ENCODE measurements at regions not wholly inside any gene's neighbourhood (a gene's known extent, or its start where the extent isn't known, plus 50 kb on each side); places are given as distances from the start of the nearest gene placed in this dataset.

- WGBS (ENCODE audit: low lambda C conversion rate): 13% methylated on average over 6 of the region's 6 CpGs
- BruUV-seq (replicated peaks): no TSS peak
- Histone ChIP-seq H3K4me2 (ENCODE audit: low read depth, low read length) (no peak overlapping the region), H3K79me2 (ENCODE audit: insufficient read depth, low read length) (no peaks in the 10 kb centered on the region), H4K20me1 (ENCODE audit: insufficient read depth, low read length) (no peaks in the 10 kb centered on the region; the same call in 1 of the 2 replicates), H3K27ac (ENCODE audit: extremely low read length, insufficient read depth, low read length) (no peak overlapping the region), H3K36me3 (replicated peaks in 1 of 2; ENCODE audit: control insufficient read depth in 1 of 2, insufficient read depth in 2 of 2, low read length in 2 of 2) (no peaks in the 10 kb centered on the region), H2AFZ (ENCODE audit: low read length) (no peak overlapping the region), H3K9ac (ENCODE audit: insufficient read depth, low read depth, low read length) (no peak overlapping the region), H3K9me3 (ENCODE audit: low read length) (no peaks in the 10 kb centered on the region), H3K4me1 (ENCODE audit: insufficient read depth, low read length) (no peaks in the 10 kb centered on the region), H3K27me3 (ENCODE audit: control insufficient read depth in 1 of 2, insufficient read depth in 2 of 2, low read length in 2 of 2) (peaks cover 22 to 96% of the 10 kb centered on the region in 2 experiments), H3K4me3 (replicated peaks in 1 of 3; ENCODE audit: insufficient read depth in 1 of 3, low read depth in 2 of 3, low read length in 3 of 3) (no peak overlapping the region)
- FAIRE-seq (no peak), ATAC-seq (no peak), DNase-seq (ENCODE audit: low spot score) (no peak)
- ChIA-PET POLR2A (no interaction called here), CTCF (ENCODE audit: low intra/inter-chr PET ratio, low total read pairs) (no interaction called here)
- in situ Hi-C loops (cut with HindIII; ENCODE audit: extremely low pct_ligation_motif_present, low pct_unique_long_range_greater_than_20kb): no loop called here
- intact Hi-C loops (cut with micrococcal nuclease; ENCODE audit: unreplicated experiment): no loop called here
- no peak for TF ChIP-seq ZBTB34 (CRISPR knock-in tag; IDR thresholded peaks at IDR 0.05)
- no peak for TF ChIP-seq ZNF703 (CRISPR knock-in tag; IDR thresholded peaks at IDR 0.05; ENCODE audit: borderline replicate concordance)
- TF ChIP-seq ATRX (CRISPR knock-in tag; IDR thresholded peaks at IDR 0.05; ENCODE audit: borderline replicate concordance): no peak
- no peak for TF ChIP-seq ATF4 (CRISPR knock-in tag; IDR thresholded peaks at IDR 0.05)
- no peak for TF ChIP-seq HOXA7 (CRISPR knock-in tag; IDR thresholded peaks at IDR 0.05)
- no peak for TF ChIP-seq DNMT1 (CRISPR knock-in tag; IDR thresholded peaks at IDR 0.05)
- TF ChIP-seq HIVEP1 (CRISPR knock-in tag; IDR thresholded peaks at IDR 0.05): no peak
- no peak for TF ChIP-seq HNRNPLL (IDR thresholded peaks at IDR 0.05; ENCODE audit: low read depth, low read length, poor library complexity, severe bottlenecking)
- TF ChIP-seq REST (IDR thresholded peaks at IDR 0.05; ENCODE audit: borderline replicate concordance in 1 of 2, low read depth in 1 of 2, low read length in 2 of 2): no peak
- TF ChIP-seq KLF6 (CRISPR knock-in tag; IDR thresholded peaks at IDR 0.05): no peak
- no peak for TF ChIP-seq ZNF646 (CRISPR knock-in tag; IDR thresholded peaks at IDR 0.05)
Measured at GRCh38 chr6:166687879-166688205, 60.8 kb upstream of the RPS6KA2 start.

All from HepG2 (cell line).